Activated CD4-positive, alpha-beta T cell treated with anti-CD3 and anti-CD28 coated beads, Interleukin-2, amount 10 ng/mL, durations not matched to agents 7 days and 5 days (primary cell): ENCODE measurements at regions not wholly inside any gene's neighbourhood (a gene's known extent, or its start where the extent isn't known, plus 50 kb on each side); places are given as distances from the start of the nearest gene placed in this dataset.
A peak's percentile ranks its signal among the peaks of the same experiment; 100 is the strongest.

Source experiments
- CTCF ChIA-PET: fragments of 350-600 bp; sonication (Branson Sonifier 250); formaldehyde crosslinking; loops from one replicate; lab custom pipeline; 2021; ENCODE audit warnings: antibody characterized with exemption; lab: Charles Lee
- POLR2A ChIA-PET: fragments of 350-600 bp; sonication (Branson Sonifier 250); formaldehyde crosslinking; loops from one replicate; lab custom pipeline; 2021; ENCODE audit warnings: antibody characterized with exemption; lab: Charles Lee
- DNase-seq: peaks from one replicate; pipeline ENCODE4 v3.0.0-alpha.2; 2020
- H3K27ac Mint-ChIP-seq: one replicate; pipeline ENCODE4 v1.8.0; 2021; ENCODE audit warnings: mild to moderate bottlenecking, moderate library complexity, mixed read lengths
- H3K27me3 Mint-ChIP-seq: one replicate; pipeline ENCODE4 v1.8.0; 2021; ENCODE audit warnings: mixed read lengths
- H3K36me3 Mint-ChIP-seq: one replicate; pipeline ENCODE4 v1.8.0; 2021; ENCODE audit warnings: low read depth, mixed read lengths
- H3K4me1 Mint-ChIP-seq: one replicate; pipeline ENCODE4 v1.8.0; 2021; ENCODE audit warnings: mixed read lengths
- H3K4me3 Mint-ChIP-seq: one replicate; pipeline ENCODE4 v1.8.0; 2021; ENCODE audit warnings: mild to moderate bottlenecking, moderate library complexity, mixed read lengths
- H3K9me3 Mint-ChIP-seq: one replicate; pipeline ENCODE4 v1.8.0; 2021; ENCODE audit warnings: mixed read lengths

DNA sequence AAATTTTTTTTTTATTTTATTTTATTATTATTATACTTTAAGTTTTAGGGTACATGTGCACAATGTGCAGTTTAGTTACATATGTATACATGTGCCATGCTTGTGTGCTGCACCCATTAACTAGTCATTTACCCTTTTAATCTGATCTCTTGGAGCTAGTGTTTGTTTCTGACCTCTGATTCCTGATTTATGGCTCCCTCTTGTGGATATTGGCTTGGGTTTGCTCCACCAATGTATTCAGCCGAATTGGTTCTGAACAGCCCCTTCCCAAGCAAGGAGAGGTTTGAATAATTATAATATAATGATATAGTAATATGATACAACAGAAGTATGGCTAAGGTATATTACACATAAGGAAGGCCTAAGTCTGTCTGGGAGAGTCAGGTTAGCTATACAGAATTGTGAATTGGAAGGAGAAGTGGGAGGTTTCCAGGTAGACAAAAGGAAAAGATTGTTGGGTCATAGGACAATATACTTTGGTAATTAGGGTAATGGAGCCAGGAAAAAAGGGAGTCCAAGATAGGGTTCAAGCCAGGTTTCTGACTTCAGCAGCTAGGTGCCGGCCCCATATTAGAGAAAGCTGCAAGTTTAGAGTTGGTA is 53.1 kb upstream of the HMCN1 start:
- peaks cover 25% of the 10 kb centered on the region for H3K4me1 Mint-ChIP-seq
- H3K9me3 Mint-ChIP-seq = no peaks in the 10 kb centered on the region
- peak; percentile 52 for DNase-seq
- ChIA-PET CTCF (interaction anchor here (0.6 to 2.7 kb wide), 12 partner anchors 11 to 568 kb away, joined by 3 to 17 read pairs (median 3); no protein-coding TSS in a partner anchor), POLR2A (no interaction called here)
- no peaks in the 10 kb centered on the region for H3K36me3 Mint-ChIP-seq
- H3K27me3 Mint-ChIP-seq = peaks cover 4% of the 10 kb centered on the region
- H3K4me3 Mint-ChIP-seq = no peak overlapping the region
- H3K27ac Mint-ChIP-seq = no peak overlapping the region

DNA sequence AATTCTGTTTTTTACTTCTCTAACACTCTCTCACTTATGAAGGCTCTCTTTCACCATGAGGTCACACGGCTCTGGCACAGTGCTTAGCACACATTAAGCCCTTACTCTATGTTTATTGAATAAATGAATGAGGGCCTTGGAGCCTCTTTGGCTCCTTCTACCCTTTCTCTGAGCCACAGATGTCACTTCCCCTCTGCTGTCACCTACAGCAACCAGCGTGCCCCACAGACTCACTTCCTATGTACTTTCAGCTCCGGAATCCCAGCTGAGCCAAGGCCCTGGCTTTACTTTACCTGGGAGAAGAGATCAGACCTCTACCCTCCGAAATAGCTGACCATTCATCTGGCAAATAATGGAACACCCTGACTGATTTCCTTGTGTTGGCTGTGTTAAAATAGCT is 53.7 kb upstream of the HMCN1 start:
- Mint-ChIP-seq H3K4me3 (no peak overlapping the region), H3K27ac (peak overlapping the region; percentile 15)

DNA sequence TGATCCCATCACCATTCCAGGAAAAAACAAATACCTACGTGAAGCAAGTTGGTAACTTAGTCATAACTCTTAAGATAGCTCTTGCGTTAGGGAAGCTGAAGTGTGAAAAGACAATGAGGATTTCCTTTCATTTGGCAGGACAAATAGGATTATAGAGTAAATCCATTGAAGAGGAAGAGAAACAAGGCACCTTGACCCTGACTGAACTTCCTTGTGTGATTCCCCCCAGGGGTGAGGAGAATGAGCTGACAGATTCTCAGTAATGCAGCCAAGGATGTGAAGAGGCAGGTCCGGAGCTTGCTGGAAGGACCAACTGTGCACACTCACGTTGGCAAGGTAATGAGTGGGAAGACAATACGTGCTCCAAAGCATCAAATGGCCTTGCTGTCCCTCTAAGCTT is 55.0 kb upstream of the HMCN1 start:
- H3K4me1 Mint-ChIP-seq = peaks cover 38% of the 10 kb centered on the region
- no peak overlapping the region for H3K27ac Mint-ChIP-seq
- peaks cover 2% of the 10 kb centered on the region for H3K36me3 Mint-ChIP-seq
- DNase-seq = no peak
- ChIA-PET POLR2A (no interaction called here), CTCF (interaction anchor here (0.6 to 2.7 kb wide), 4 partner anchors 9 to 308 kb away, joined by 3 to 17 read pairs (median 6); no protein-coding TSS in a partner anchor)
- peaks cover 3% of the 10 kb centered on the region for H3K9me3 Mint-ChIP-seq
- no peak overlapping the region for H3K4me3 Mint-ChIP-seq
- no peaks in the 10 kb centered on the region for H3K27me3 Mint-ChIP-seq

More for the DNA sequence above, 53.7 kb upstream of the HMCN1 start:
- peaks cover 27% of the 10 kb centered on the region for H3K4me1 Mint-ChIP-seq
- H3K27me3 Mint-ChIP-seq = peaks cover 4% of the 10 kb centered on the region
- ChIA-PET POLR2A (no interaction called here), CTCF (interaction anchor here (0.6 to 2.7 kb wide), 11 partner anchors 10 to 569 kb away, joined by 3 to 17 read pairs (median 3); no protein-coding TSS in a partner anchor)
- H3K9me3 Mint-ChIP-seq = peaks cover under 1% of the 10 kb centered on the region
- no peaks in the 10 kb centered on the region for H3K36me3 Mint-ChIP-seq
- no peak for DNase-seq

DNA sequence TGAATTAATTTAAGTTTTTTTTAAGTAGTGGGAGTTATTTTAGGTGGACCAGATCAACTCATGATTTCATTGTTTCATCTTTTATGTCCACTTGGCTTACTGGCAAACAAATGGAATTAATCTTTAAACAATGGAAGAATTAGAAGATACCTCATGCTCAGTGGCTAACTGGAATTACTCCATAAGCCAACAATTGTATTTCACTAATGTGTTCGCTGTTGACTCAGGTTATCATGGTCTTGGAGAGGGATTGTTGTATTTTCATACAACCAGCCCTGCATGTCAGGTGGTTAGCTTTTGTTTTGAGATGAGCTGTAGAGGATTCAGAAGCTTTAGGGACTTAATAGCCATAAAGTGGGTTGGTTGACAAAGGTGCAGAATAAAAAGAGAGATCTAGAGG is 57.2 kb upstream of the HMCN1 start:
- no peak for DNase-seq
- Mint-ChIP-seq H3K4me1 (peaks cover 48% of the 10 kb centered on the region), H3K36me3 (peaks cover 5% of the 10 kb centered on the region), H3K27me3 (no peaks in the 10 kb centered on the region), H3K9me3 (peaks cover 6% of the 10 kb centered on the region), H3K4me3 (no peak overlapping the region), H3K27ac (no peak overlapping the region)
- ChIA-PET POLR2A (no interaction called here), CTCF (interaction anchor here (1.2 kb wide), 1 partner anchor 81 kb away, joined by 3 read pairs; no protein-coding TSS in a partner anchor)

DNA sequence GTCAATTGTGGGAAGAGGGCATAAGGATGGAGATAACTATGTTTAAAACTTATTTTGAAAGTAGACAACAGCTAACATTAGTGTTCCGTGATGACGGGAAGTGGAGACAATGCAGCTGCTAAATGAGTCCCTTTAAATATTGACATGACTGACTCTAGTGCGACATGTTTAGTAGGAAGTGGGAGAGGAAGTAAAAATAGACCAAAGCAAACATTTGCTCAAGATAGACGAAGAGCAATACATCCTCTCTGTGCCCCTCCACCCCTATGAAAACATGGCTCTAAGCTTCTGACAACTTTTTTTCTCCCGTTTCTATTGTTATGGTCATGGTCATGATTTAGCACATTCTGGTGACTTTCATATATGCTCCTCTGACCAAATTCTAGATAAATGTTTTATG is 60.0 kb upstream of the HMCN1 start:
- no peaks in the 10 kb centered on the region for H3K27me3 Mint-ChIP-seq
- CTCF ChIA-PET = interaction anchor here (1.8 kb wide), 1 partner anchor 14 kb away, joined by 4 read pairs; no protein-coding TSS in a partner anchor
- H3K4me1 Mint-ChIP-seq = peaks cover 40% of the 10 kb centered on the region
- H3K9me3 Mint-ChIP-seq = peaks cover 6% of the 10 kb centered on the region
- no peak overlapping the region for H3K4me3 Mint-ChIP-seq
- POLR2A ChIA-PET = no interaction called here
- peaks cover 5% of the 10 kb centered on the region for H3K36me3 Mint-ChIP-seq
- peak; percentile 9 for DNase-seq
- peak overlapping the region; percentile 10 for H3K27ac Mint-ChIP-seq

DNA sequence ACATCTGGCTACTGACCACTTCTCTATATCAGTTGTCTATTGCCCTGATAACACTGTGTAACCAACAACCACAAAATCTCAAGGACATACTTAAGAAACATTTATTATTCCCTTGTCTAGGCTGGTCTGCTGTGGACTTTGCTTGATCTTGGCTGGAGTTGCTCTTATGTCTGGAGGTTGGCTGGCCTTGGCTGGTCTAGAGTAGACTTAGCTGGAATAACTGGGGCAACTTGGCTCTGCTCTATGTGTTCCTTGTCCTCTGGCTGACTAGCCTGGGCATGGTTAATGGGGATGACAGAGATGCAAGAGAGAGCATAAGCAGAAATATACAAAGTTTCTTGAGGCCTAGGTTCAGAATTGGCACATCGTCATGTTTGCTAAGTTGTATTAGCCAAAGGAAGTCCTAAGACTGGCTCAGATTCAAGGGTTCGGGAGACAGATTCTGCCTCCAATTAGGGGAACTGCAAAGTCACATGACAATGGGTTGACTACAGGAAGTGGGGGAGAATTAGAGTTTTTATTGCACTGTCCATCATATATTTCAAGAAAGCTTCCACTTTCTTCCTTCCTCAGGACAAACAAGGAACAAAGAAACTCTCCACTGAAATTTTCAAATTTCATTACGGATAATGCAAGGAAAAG is 61.4 kb upstream of the HMCN1 start:
- Mint-ChIP-seq H3K27me3 (no peaks in the 10 kb centered on the region), H3K27ac (no peak overlapping the region), H3K36me3 (peaks cover 5% of the 10 kb centered on the region), H3K9me3 (peaks cover 6% of the 10 kb centered on the region), H3K4me3 (no peak overlapping the region), H3K4me1 (peaks cover 37% of the 10 kb centered on the region)
- ChIA-PET CTCF (interaction anchor here (1.8 kb wide), 1 partner anchor 13 kb away, joined by 4 read pairs; no protein-coding TSS in a partner anchor), POLR2A (no interaction called here)
- no peak for DNase-seq

DNA sequence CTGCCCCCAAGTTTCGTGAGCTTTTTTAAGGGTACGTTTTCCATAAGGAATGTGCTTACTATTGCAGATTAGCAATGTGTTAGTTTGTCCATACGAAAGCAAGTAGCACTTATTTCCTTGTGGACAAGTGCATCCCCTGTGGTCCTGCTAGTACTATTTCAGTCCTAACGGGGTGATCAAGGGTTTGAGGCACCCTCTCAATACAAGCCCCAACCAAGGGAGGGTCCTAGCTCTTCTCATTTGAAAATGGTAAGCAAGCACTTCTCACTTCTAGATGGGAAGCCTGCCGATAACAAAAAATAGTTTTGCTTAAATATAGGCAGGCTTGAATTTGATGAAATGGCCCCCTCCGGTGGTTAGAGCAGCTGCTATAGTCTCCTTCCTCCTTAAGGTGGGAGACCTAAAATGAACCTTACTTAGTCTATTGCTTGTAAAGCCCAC is 64.0 kb upstream of the HMCN1 start:
- no peaks in the 10 kb centered on the region for H3K27me3 Mint-ChIP-seq
- peaks cover 3% of the 10 kb centered on the region for H3K9me3 Mint-ChIP-seq
- CTCF ChIA-PET = interaction anchor here (1.0 to 3.6 kb wide), 11 partner anchors 10 to 355 kb away, joined by 3 to 17 read pairs (median 3); no protein-coding TSS in a partner anchor
- peak; percentile 61 for DNase-seq
- H3K4me3 Mint-ChIP-seq = no peak overlapping the region
- POLR2A ChIA-PET = no interaction called here
- H3K27ac Mint-ChIP-seq = no peak overlapping the region
- peaks cover 5% of the 10 kb centered on the region for H3K36me3 Mint-ChIP-seq
- H3K4me1 Mint-ChIP-seq = peaks cover 32% of the 10 kb centered on the region

DNA sequence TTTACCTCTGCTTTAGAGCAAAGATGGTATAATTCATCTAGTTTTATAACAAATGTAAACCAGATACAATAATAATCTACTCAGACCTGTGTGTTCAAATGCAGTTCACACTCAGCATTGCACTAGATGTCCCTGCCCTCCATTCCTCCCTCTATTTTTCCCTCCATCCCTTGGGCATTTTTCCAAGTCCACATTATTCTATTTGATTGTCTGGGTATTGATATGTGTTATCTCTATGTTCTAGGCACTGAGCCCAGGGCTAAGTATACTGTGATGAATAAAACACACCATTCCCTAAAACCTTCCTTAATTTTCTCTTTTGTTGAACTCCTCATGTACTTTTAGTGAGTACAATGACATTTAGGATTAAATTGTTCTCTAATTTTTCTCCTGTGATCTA is 66.2 kb upstream of the HMCN1 start:
- CTCF ChIA-PET = no interaction called here
- no peaks in the 10 kb centered on the region for H3K36me3 Mint-ChIP-seq

DNA sequence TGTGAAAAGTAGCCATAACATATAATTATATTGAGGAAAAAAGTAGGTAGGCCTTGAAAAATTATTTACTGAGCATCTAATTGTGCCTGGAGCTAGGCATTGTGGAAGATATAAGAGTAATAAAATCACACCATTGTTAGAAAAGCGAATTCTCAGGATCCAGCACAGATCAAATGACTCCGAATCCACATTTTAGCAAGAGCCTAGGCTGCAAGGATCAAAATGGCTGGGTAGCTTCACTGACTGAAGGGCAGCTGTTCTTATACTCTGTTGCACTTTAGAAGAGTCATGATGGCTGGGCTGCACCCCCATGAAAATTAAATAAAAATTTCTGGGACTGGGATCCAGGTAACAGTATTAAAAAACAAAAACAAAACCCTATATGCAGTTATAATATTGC is 67.6 kb upstream of the HMCN1 start:
- H3K4me1 Mint-ChIP-seq = peaks cover 20% of the 10 kb centered on the region
- no peak overlapping the region for H3K4me3 Mint-ChIP-seq
- H3K9me3 Mint-ChIP-seq = no peaks in the 10 kb centered on the region
- ChIA-PET POLR2A (no interaction called here), CTCF (interaction anchor here (0.5 kb wide), 1 partner anchor 341 kb away, joined by 5 read pairs; no protein-coding TSS in a partner anchor)
- H3K27ac Mint-ChIP-seq = no peak overlapping the region
- no peak for DNase-seq
- no peaks in the 10 kb centered on the region for H3K36me3 Mint-ChIP-seq
- no peaks in the 10 kb centered on the region for H3K27me3 Mint-ChIP-seq

More for the DNA sequence above, 66.2 kb upstream of the HMCN1 start:
- DNase-seq = no peak
- Mint-ChIP-seq H3K4me3 (no peak overlapping the region), H3K4me1 (peaks cover 23% of the 10 kb centered on the region), H3K9me3 (no peaks in the 10 kb centered on the region), H3K27ac (no peak overlapping the region), H3K27me3 (no peaks in the 10 kb centered on the region)
- POLR2A ChIA-PET = no interaction called here

DNA sequence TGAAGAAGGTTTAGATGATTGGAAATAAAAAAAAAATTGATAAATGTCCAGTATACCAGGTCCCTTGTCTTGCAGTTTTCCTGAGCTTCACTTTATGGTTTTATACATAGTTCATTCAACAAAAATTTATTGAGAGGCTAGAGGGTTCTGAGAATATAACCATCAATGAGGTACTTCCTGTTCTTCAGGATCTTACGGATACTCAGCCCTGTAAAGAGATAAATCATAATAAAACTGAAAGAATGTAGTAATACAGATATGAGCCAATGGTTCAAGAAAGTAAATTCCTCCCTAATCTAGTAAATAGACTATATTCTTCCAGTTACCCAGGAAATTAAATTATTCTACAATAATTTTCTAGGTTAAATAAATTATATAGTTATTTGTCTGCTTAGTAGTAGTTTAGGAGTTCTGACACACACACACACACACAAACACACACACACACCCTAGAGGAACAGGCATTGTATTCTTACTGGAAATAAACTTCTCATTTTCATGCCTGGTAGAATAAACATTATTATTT is 70.4 kb upstream of the HMCN1 start:
- Mint-ChIP-seq H3K27ac (no peak overlapping the region), H3K27me3 (no peaks in the 10 kb centered on the region), H3K36me3 (no peaks in the 10 kb centered on the region), H3K4me1 (peaks cover 11% of the 10 kb centered on the region), H3K9me3 (no peaks in the 10 kb centered on the region), H3K4me3 (no peak overlapping the region)
- ChIA-PET POLR2A (no interaction called here), CTCF (interaction anchor here (0.6 to 1.0 kb wide), 3 partner anchors 8 to 346 kb away, joined by 3 to 4 read pairs (median 3); partner anchors contain the start of gene IVNS1ABP)
- DNase-seq = no peak

DNA sequence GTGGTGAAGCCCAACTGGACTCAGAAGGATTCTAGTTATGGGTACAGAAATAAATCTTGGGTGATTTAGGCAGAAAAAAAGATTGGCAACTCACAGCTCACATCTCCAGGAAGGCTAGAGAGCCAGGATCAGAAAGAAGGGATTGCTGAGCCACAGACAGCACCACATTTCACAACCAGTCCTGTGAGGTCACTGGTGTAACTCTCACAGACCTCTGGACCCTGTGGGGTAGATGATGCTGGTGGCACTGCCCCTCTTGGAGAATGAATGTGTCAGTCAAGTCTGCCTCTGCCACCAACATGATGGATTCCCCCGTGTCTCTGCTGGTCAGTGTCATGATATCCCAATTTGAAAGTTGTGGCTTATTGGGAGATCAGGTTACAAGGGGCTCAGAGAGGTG is 70.9 kb upstream of the HMCN1 start:
- H3K4me3 Mint-ChIP-seq = no peak overlapping the region

DNA sequence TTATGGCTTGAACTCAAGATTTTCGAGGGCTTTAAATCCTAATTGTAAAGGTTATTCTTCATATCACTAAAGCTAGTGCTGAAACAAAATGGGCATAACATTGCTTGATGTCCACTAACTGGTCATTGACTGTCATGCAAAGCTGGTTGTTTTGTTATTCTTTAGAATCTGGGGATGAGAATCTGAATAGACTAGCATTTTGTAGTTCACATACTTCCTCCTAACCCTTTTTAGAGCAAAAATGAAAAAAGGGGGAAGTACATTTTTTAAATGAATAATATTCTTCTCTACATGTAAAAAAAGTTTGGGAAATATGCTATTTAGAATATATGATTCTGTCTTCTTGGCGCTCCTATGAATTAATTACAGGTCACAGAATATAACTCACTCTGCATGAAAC is 72.2 kb upstream of the HMCN1 start:
- Mint-ChIP-seq H3K27ac (no peak overlapping the region), H3K36me3 (no peaks in the 10 kb centered on the region), H3K4me3 (no peak overlapping the region), H3K4me1 (peaks cover 11% of the 10 kb centered on the region), H3K9me3 (no peaks in the 10 kb centered on the region), H3K27me3 (no peaks in the 10 kb centered on the region)
- ChIA-PET CTCF (no interaction called here), POLR2A (no interaction called here)
- no peak for DNase-seq

More for the DNA sequence above, 70.9 kb upstream of the HMCN1 start:
- Mint-ChIP-seq H3K27ac (no peak overlapping the region), H3K9me3 (no peaks in the 10 kb centered on the region), H3K4me1 (peaks cover 11% of the 10 kb centered on the region), H3K36me3 (no peaks in the 10 kb centered on the region), H3K27me3 (no peaks in the 10 kb centered on the region)
- DNase-seq = no peak
- POLR2A ChIA-PET = no interaction called here
- CTCF ChIA-PET = interaction anchor here (0.7 to 1.0 kb wide), 2 partner anchors 11 to 346 kb away, joined by 3 read pairs; partner anchors contain the start of gene IVNS1ABP

DNA sequence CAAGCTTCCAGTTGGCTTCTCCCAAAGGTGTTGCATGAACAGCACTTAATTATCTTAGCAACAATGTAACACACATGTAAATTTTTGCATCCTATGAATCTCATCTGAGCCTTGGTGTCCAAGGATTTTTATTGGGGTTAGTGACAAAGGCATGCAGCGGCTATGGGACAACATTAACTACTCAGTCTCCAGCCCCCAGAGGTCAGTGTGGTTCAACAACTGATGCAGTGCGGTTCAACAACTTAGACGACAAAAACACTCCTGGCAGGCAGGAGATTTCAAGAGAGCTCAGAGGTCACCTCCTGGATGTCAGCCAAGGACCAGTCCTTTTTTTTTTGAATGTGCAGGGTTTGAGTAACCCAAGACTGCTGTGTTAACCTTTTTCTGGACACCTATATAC is 77.5 kb upstream of the HMCN1 start:
- ChIA-PET POLR2A (no interaction called here), CTCF (interaction anchor here (0.6 kb wide), 1 partner anchor 123 kb away, joined by 4 read pairs; no protein-coding TSS in a partner anchor)
- Mint-ChIP-seq H3K27me3 (no peaks in the 10 kb centered on the region), H3K4me3 (no peak overlapping the region), H3K27ac (no peak overlapping the region), H3K9me3 (no peaks in the 10 kb centered on the region), H3K4me1 (no peaks in the 10 kb centered on the region), H3K36me3 (no peaks in the 10 kb centered on the region)
- no peak for DNase-seq
